ENCODE measurements at regions not wholly inside any gene's neighbourhood (a gene's known extent, or its start where the extent isn't known, plus 50 kb on each side); places are given as distances from the start of the nearest gene placed in this dataset.
"Not testable (repeated sequence)": the region's sequence is repeated elsewhere in the genome, so short reads cannot be mapped to it uniquely, and the experiment has no call there.

GRCh38 chr1:56123421-56123820 is 455.9 kb downstream of the PLPP3 start:
- DNase-seq (ENCODE audit: low read depth): no peak
- no peak overlapping the region for H3K4me3 ChIP-seq (ENCODE audit: low read depth, low read length)
- TF ChIP-seq CTCF (IDR thresholded peaks at IDR 0.05; ENCODE audit: low read depth, low read length, missing control alignments): no peak

- no peak for DNase-seq (ENCODE audit: low read depth)
- TF ChIP-seq CTCF (IDR thresholded peaks at IDR 0.05; ENCODE audit: low read depth, low read length, missing control alignments): no peak
- no peak overlapping the region for H3K4me3 ChIP-seq (ENCODE audit: low read depth, low read length)
Observed at GRCh38 chr1:56120021-56120420, 459.3 kb downstream of the PLPP3 start.

- H3K4me3 ChIP-seq (ENCODE audit: low read depth, low read length); DNase-seq (ENCODE audit: low read depth): not testable (repeated sequence)
Observed at GRCh38 chr1:56118676-56119075, 460.7 kb downstream of the PLPP3 start.

GRCh38 chr1:56115701-56116100 is 463.7 kb downstream of the PLPP3 start:
- DNase-seq (ENCODE audit: low read depth): no peak
- no peak for TF ChIP-seq CTCF (IDR thresholded peaks at IDR 0.05; ENCODE audit: low read depth, low read length, missing control alignments)

GRCh38 chr1:56113679-56114078 is 465.7 kb downstream of the PLPP3 start:
- no peak overlapping the region for H3K4me3 ChIP-seq (ENCODE audit: low read depth, low read length)
- TF ChIP-seq CTCF (IDR thresholded peaks at IDR 0.05; ENCODE audit: low read depth, low read length, missing control alignments): no peak
- no peak for DNase-seq (ENCODE audit: low read depth)

More at GRCh38 chr1:56115701-56116100, 463.7 kb downstream of the PLPP3 start:
- no peak overlapping the region for H3K4me3 ChIP-seq (ENCODE audit: low read depth, low read length)

GRCh38 chr1:56107275-56107638 is 472.1 kb downstream of the PLPP3 start:
- DNase-seq (ENCODE audit: low read depth): no peak
- TF ChIP-seq CTCF (IDR thresholded peaks at IDR 0.05; ENCODE audit: low read depth, low read length, missing control alignments): no peak
- H3K4me3 ChIP-seq (ENCODE audit: low read depth, low read length): no peak overlapping the region

- H3K4me3 ChIP-seq (ENCODE audit: low read depth, low read length): no peak overlapping the region
Observed at GRCh38 chr1:56106531-56107274, 472.7 kb downstream of the PLPP3 start.

More at GRCh38 chr1:56106531-56107274, 472.7 kb downstream of the PLPP3 start:
- DNase-seq (ENCODE audit: low read depth): no peak
- TF ChIP-seq CTCF (IDR thresholded peaks at IDR 0.05; ENCODE audit: low read depth, low read length, missing control alignments): no peak

Measured in GM12864 (cell line).